ENCODE measurements at regions not wholly inside any gene's neighbourhood (a gene's known extent, or its start where the extent isn't known, plus 50 kb on each side); places are given as distances from the start of the nearest gene placed in this dataset.

DNA sequence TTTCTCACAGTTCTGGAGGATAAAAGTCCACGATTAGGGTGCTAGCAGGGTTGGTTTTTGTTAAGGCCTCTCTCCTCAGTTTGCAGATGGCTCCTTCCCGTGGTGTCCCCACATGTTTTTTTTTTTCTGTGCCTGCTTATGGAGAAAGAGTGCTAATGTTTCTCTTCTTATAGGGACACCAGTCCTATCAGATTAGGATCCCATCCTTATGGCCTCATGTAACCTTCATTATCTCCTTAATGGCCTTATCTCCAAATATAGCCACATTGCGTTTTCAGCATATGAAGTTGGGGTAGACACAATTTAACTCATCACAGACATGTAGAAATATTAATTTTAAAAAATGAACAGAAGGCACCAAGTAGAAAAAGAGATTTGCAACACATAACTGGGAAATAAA, 755.7 kb upstream of the CELF4 start:
- in situ Hi-C loops (cut with HindIII; ENCODE audit: low pct_unique_long_range_greater_than_20kb, low sequenced_read_pairs): no loop called here
- no peak for DNase-seq (ENCODE audit: low read depth in 1 of 2, low spot score in 1 of 2)
- no peak for TF ChIP-seq JUND (IDR thresholded peaks at IDR 0.05; ENCODE audit: low read depth)

DNA sequence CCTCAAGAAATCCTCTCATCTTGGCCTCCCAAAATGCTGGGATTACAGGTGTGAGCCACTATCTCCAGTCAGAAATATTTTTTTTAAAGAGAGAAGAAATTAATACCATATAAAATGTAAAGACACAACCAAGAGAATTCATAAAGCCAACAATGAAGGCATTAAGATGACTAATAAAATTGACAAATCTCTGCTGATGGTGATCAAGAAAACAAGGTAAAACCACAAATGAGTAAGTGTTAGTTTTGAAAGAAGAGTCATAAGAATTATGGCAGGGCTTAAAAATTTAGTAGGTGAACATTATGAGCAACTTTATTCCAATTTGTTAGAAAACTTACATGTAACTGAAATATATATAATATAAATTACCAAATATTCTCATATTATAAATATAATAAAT, 752.8 kb upstream of the CELF4 start:
- in situ Hi-C loops (cut with HindIII; ENCODE audit: low pct_unique_long_range_greater_than_20kb, low sequenced_read_pairs): no loop called here
- DNase-seq (ENCODE audit: low read depth in 1 of 2, low spot score in 1 of 2): no peak

DNA sequence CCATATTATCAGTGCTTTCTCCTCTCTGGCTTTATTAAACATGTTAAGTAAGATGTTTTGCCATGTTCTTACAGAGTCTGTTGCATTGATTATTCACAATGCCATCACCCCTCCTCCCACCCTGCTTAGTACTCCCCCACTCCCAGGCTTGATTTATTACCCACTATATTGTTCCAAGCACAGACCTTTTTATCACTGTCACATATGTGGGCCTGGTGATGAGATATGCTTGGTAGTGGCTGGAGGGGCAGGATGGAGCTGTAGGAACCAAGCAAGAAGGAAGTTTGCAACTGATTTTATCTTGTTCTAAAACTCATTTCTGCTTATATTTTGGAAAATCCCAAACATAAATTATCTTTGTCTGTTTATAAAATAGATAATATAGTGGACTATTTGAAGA, 748.2 kb upstream of the CELF4 start:
- no peak for TF ChIP-seq JUND (IDR thresholded peaks at IDR 0.05; ENCODE audit: low read depth)
- in situ Hi-C loops (cut with HindIII; ENCODE audit: low pct_unique_long_range_greater_than_20kb, low sequenced_read_pairs): no loop called here
- no peak for DNase-seq (ENCODE audit: low read depth in 1 of 2, low spot score in 1 of 2)

More for the DNA sequence above, 752.8 kb upstream of the CELF4 start:
- no peak for TF ChIP-seq JUND (IDR thresholded peaks at IDR 0.05; ENCODE audit: low read depth)

GRCh38 chr18:38312532-38312931, 746.9 kb upstream of the CELF4 start:
- TF ChIP-seq JUND (IDR thresholded peaks at IDR 0.05; ENCODE audit: low read depth): no peak
- in situ Hi-C loops (cut with HindIII; ENCODE audit: low pct_unique_long_range_greater_than_20kb, low sequenced_read_pairs): no loop called here
- DNase-seq (ENCODE audit: low read depth in 1 of 2, low spot score in 1 of 2): no peak

- TF ChIP-seq JUND (IDR thresholded peaks at IDR 0.05; ENCODE audit: low read depth): no peak
- no peak for DNase-seq (ENCODE audit: low read depth in 1 of 2, low spot score in 1 of 2)
- in situ Hi-C loops (cut with HindIII; ENCODE audit: low pct_unique_long_range_greater_than_20kb, low sequenced_read_pairs): no loop called here
These were observed 745.3 kb upstream of the CELF4 start for GRCh38 chr18:38310936-38311335.

DNA sequence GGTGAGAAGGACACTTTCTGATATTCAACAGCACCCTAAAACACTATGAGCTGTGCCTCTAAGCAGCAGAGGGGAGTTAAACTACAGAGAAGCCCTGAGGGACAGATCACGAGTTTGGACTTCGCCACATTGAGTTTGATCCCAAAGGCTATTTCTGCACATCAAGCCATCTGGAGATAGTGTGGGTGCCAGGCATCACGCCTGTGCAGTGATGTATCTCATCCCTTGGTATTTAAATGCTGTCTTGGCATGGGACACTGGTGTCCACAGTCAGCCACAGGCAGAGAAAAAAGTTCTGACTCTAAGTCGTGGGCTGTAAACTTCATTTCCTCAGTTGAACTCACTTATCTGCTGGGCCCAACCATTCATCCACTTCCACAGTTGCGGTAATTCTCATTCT, 742.3 kb upstream of the CELF4 start:
- DNase-seq (ENCODE audit: low read depth in 1 of 2, low spot score in 1 of 2): no peak
- no peak for TF ChIP-seq JUND (IDR thresholded peaks at IDR 0.05; ENCODE audit: low read depth)
- in situ Hi-C loops (cut with HindIII; ENCODE audit: low pct_unique_long_range_greater_than_20kb, low sequenced_read_pairs): no loop called here

DNA sequence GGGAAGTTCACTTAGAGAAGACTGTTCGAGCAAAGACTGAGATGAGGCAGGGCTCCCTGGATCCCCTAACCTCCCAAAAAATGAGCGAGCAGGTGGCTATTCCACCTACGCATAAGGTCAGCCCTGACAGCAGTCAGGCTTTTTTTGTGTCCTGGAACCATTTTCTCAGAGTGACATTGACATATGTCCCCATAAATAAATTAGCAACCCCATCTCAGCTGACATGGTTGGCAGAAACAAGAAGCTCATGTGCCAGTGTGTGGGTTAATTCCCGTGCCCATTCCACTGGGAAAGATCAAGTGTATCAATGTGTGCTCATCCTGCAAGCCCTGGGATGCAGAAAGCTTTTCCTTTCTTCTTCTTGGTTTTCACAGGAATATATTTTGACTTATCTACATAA, 740.4 kb upstream of the CELF4 start:
- in situ Hi-C loops (cut with HindIII; ENCODE audit: low pct_unique_long_range_greater_than_20kb, low sequenced_read_pairs): no loop called here
- no peak for DNase-seq (ENCODE audit: low read depth in 1 of 2, low spot score in 1 of 2)
- TF ChIP-seq JUND (IDR thresholded peaks at IDR 0.05; ENCODE audit: low read depth): no peak

GRCh38 chr18:38301621-38302020, 736.0 kb upstream of the CELF4 start:
- DNase-seq (ENCODE audit: low read depth in 1 of 2, low spot score in 1 of 2): no peak
- in situ Hi-C loops (cut with HindIII; ENCODE audit: low pct_unique_long_range_greater_than_20kb, low sequenced_read_pairs): no loop called here
- no peak for TF ChIP-seq JUND (IDR thresholded peaks at IDR 0.05; ENCODE audit: low read depth)

- no peak for DNase-seq (ENCODE audit: low read depth in 1 of 2, low spot score in 1 of 2)
- in situ Hi-C loops (cut with HindIII; ENCODE audit: low pct_unique_long_range_greater_than_20kb, low sequenced_read_pairs): no loop called here
- TF ChIP-seq JUND (IDR thresholded peaks at IDR 0.05; ENCODE audit: low read depth): no peak
These were observed 732.3 kb upstream of the CELF4 start for GRCh38 chr18:38297910-38298309.

- in situ Hi-C loops (cut with HindIII; ENCODE audit: low pct_unique_long_range_greater_than_20kb, low sequenced_read_pairs): no loop called here
- no peak for DNase-seq (ENCODE audit: low read depth in 1 of 2, low spot score in 1 of 2)
- TF ChIP-seq JUND (IDR thresholded peaks at IDR 0.05; ENCODE audit: low read depth): no peak
These were observed 724.6 kb upstream of the CELF4 start for GRCh38 chr18:38290229-38290628.

DNA sequence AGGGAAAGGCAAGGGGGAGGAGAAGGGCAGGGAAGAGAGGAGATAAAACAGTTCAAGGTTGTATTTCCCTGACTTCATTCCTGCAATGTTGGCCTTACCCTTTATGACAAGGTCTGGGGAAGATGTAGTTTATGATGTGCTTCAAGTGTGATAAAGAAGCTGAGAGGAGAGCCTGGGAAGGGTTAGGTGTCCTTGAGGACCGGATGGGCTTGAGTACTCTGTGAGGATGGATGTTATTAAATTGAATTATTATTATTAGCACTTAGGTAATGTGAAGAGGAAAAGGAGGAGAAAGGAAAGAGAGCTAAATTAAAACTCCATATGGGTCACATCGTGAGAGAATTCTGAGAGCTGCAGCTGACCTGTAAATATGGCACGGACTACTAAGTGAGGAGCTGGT, 719.4 kb upstream of the CELF4 start:
- in situ Hi-C loops (cut with HindIII; ENCODE audit: low pct_unique_long_range_greater_than_20kb, low sequenced_read_pairs): no loop called here
- no peak for TF ChIP-seq JUND (IDR thresholded peaks at IDR 0.05; ENCODE audit: low read depth)
- DNase-seq (ENCODE audit: low read depth in 1 of 2, low spot score in 1 of 2): no peak

GRCh38 chr18:38263066-38263465, 697.5 kb upstream of the CELF4 start:
- no peak for TF ChIP-seq JUND (IDR thresholded peaks at IDR 0.05; ENCODE audit: low read depth)
- in situ Hi-C loops (cut with HindIII; ENCODE audit: low pct_unique_long_range_greater_than_20kb, low sequenced_read_pairs): no loop called here
- no peak for DNase-seq (ENCODE audit: low read depth in 1 of 2, low spot score in 1 of 2)

DNA sequence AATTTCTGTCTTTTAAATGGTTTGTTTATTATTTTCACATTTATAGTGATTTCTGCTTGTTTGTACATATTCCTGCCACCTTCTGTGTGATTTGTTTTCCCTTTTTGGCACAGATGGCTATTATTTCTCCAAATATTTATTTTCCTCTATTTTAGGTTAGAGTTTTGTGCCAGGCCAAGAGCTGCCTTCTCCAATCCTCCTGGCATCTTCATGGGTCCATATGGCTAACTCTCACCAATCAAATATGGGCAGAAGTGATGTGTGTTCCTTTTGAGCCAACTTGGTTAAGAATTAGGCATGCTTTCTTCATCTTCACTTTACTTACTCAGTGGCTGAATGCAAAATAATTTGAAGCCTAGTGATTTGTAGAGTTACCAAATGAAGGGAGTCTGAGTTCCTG, 697.1 kb upstream of the CELF4 start:
- in situ Hi-C loops (cut with HindIII; ENCODE audit: low pct_unique_long_range_greater_than_20kb, low sequenced_read_pairs): no loop called here
- DNase-seq (ENCODE audit: low read depth in 1 of 2, low spot score in 1 of 2): no peak
- no peak for TF ChIP-seq JUND (IDR thresholded peaks at IDR 0.05; ENCODE audit: low read depth)

GRCh38 chr18:38257661-38258060, 692.1 kb upstream of the CELF4 start:
- DNase-seq (ENCODE audit: low read depth in 1 of 2, low spot score in 1 of 2): no peak
- no peak for TF ChIP-seq JUND (IDR thresholded peaks at IDR 0.05; ENCODE audit: low read depth)
- in situ Hi-C loops (cut with HindIII; ENCODE audit: low pct_unique_long_range_greater_than_20kb, low sequenced_read_pairs): no loop called here

Measured in T47D (cell line).